ENCODE measurements at regions not wholly inside any gene's neighbourhood (a gene's known extent, or its start where the extent isn't known, plus 50 kb on each side); places are given as distances from the start of the nearest gene placed in this dataset.

- no peak for DNase-seq (ENCODE audit: low spot score)
- Histone ChIP-seq H3K4me3 (no peak overlapping the region), H3K27ac (no peak overlapping the region)
- no peak for TF ChIP-seq CTCF (IDR thresholded peaks at IDR 0.05)
Observed at GRCh38 chr4:149870008-149870407, 54.4 kb upstream of the IQCM start.

- no peak overlapping the region for H3K27ac ChIP-seq
- DNase-seq (ENCODE audit: low spot score) = no peak
- TF ChIP-seq CTCF (IDR thresholded peaks at IDR 0.05) = no peak
Observed at GRCh38 chr4:149881744-149882143, 66.1 kb upstream of the IQCM start.

GRCh38 chr4:149882251-149882650 is 66.6 kb upstream of the IQCM start:
- TF ChIP-seq CTCF (IDR thresholded peaks at IDR 0.05) = no peak
- DNase-seq (ENCODE audit: low spot score) = no peak
- no peak overlapping the region for H3K27ac ChIP-seq

More at GRCh38 chr4:149881744-149882143, 66.1 kb upstream of the IQCM start:
- no peak overlapping the region for H3K4me3 ChIP-seq

GRCh38 chr4:149884046-149884445 is 68.4 kb upstream of the IQCM start:
- H3K27ac ChIP-seq = no peak overlapping the region
- no peak for TF ChIP-seq CTCF (IDR thresholded peaks at IDR 0.05)
- DNase-seq (ENCODE audit: low spot score) = no peak
- no peak overlapping the region for H3K4me3 ChIP-seq

More at GRCh38 chr4:149882251-149882650, 66.6 kb upstream of the IQCM start:
- H3K4me3 ChIP-seq = no peak overlapping the region

- Histone ChIP-seq H3K27ac (no peak overlapping the region), H3K4me3 (no peak overlapping the region)
- TF ChIP-seq CTCF (IDR thresholded peaks at IDR 0.05) = no peak
- no peak for DNase-seq (ENCODE audit: low spot score)
Observed at GRCh38 chr4:149884529-149885181, 69.0 kb upstream of the IQCM start.

GRCh38 chr4:149885896-149886295 is 70.3 kb upstream of the IQCM start:
- Histone ChIP-seq H3K4me3 (no peak overlapping the region), H3K27ac (no peak overlapping the region)
- DNase-seq (ENCODE audit: low spot score) = no peak
- TF ChIP-seq CTCF (IDR thresholded peaks at IDR 0.05) = no peak

GRCh38 chr4:149886786-149887490 is 71.3 kb upstream of the IQCM start:
- Histone ChIP-seq H3K4me3 (no peak overlapping the region), H3K27ac (no peak overlapping the region)
- DNase-seq (ENCODE audit: low spot score) = no peak
- TF ChIP-seq CTCF (IDR thresholded peaks at IDR 0.05) = no peak

Data from coronary artery (tissue), 2 donors.